ENCODE measurements at regions not wholly inside any gene's neighbourhood (a gene's known extent, or its start where the extent isn't known, plus 50 kb on each side); places are given as distances from the start of the nearest gene placed in this dataset.

DNA sequence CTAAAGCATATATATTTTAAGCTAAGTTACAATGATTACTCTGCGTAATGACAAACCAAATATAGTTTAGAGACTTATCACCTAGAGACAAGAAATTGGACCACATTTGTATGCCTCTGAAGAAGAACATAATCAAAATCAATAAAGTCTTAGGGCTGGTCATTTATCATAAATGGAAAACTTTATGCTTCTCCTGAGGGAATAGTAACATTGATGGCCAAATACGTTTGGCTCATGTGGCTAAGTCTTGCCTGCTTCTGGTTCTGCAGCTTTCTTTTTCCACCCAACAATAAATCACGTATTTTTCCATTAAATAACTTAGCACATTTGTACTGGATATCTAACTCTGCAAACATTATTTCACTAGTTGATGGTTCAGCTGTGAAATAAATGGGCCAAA lies 458.4 kb downstream of the SLITRK1 start:
- no peak for TF ChIP-seq CTCF (IDR thresholded peaks at IDR 0.05; ENCODE audit: poor library complexity, severe bottlenecking)
- no peak for TF ChIP-seq EZH2 (IDR thresholded peaks at IDR 0.05; ENCODE audit: borderline replicate concordance, insufficient read depth, low read length, poor library complexity, severe bottlenecking)
